ENCODE measurements at regions not wholly inside any gene's neighbourhood (a gene's known extent, or its start where the extent isn't known, plus 50 kb on each side); places are given as distances from the start of the nearest gene placed in this dataset.
A peak's percentile ranks its signal among the peaks of the same experiment; 100 is the strongest.

DNA sequence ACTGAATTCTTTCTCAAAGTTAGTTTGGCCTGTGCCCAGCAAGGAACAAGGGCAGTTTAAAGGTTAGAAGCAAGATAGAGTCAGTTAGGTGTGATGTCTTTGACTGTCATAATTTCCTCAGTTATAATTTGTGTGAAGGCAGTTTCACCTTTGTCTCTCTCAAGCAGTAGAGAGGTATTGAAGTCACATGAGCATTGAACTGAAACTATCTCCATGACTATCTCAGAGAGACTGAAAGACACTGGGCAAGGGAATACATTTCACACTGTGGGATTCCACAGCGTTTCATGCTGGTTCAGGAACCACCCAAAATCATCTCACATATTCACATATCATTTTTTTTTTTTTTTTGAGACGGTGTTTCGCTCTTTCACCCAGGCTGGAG, 366.1 kb downstream of the PREX1 start:
- TF ChIP-seq Cebpa-rat (IDR thresholded peaks at IDR 0.05), result no peak

DNA sequence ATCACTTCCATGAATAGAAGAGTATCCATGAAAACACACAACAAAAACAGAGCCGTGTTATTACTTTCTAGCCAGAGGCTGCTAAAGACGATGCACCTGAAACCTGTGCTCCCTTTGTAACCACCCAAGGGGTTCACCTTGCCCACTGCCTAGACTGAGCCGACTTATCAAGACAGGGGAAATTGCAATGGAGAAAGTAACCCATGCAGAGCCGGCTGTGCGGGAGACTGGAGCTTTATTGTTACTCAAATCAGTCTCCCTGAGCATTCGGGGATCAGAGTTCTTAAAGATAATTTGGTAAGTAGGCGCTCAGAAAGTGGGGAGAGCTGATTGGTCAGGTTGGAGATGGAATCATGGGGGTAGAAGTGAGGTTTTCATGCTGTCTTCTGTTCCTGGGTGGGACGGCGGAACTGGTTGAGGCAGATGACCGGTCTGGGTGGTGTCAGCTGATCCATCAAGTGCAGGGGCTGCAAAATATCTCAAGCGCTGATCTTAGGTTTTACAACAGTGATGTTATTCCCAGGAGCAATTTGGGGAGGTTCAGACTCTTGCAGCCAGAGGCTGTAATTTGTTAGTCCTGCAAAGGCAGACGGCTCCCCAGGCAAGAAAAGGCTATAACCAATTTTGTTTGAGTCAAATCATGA, 366.6 kb downstream of the PREX1 start:
- H4K20me1 ChIP-seq, result no peaks in the 10 kb centered on the region
- H3K36me3 ChIP-seq, result no peaks in the 10 kb centered on the region
- H3K4me1 ChIP-seq, result peaks cover 0 to 29% (median 25%) of the 10 kb centered on the region in 10 experiments; a peak in 18 of 20 replicates
- H3K27ac ChIP-seq, result no peak overlapping the region
- H3K4me2 ChIP-seq, result no peak overlapping the region
- H3K4me3 ChIP-seq, result no peak overlapping the region
- TF ChIP-seq Cebpa-rat (IDR thresholded peaks at IDR 0.05), result no peak
- H3K9me3 ChIP-seq (replicated peaks in 1 of 11), result no peaks in the 10 kb centered on the region; a peak in 1 of 22 replicates
- H3K9ac ChIP-seq, result no peak overlapping the region
- peaks cover 0 to 2% (median 0%) of the 10 kb centered on the region in 11 experiments; a peak in 2 of 22 replicates for H3K27me3 ChIP-seq

More for the DNA sequence above, 366.1 kb downstream of the PREX1 start:
- Histone ChIP-seq H3K27ac (no peak overlapping the region), H3K4me2 (no peak overlapping the region), H3K27me3 (no peaks in the 10 kb centered on the region), H3K9ac (no peak overlapping the region), H4K20me1 (no peaks in the 10 kb centered on the region), H3K36me3 (no peaks in the 10 kb centered on the region), H3K9me3 (replicated peaks in 1 of 11) (no peaks in the 10 kb centered on the region; a peak in 1 of 22 replicates), H3K4me3 (no peak overlapping the region), H3K4me1 (peaks cover 0 to 24% (median 20%) of the 10 kb centered on the region in 10 experiments; a peak in 17 of 20 replicates)

GRCh38 chr20:48460681-48461080, 367.1 kb downstream of the PREX1 start:
- peaks cover 0 to 7% (median 0%) of the 10 kb centered on the region in 11 experiments; a peak in 4 of 22 replicates for H3K27me3 ChIP-seq
- TF ChIP-seq Cebpa-rat (IDR thresholded peaks at IDR 0.05), result no peak
- no peaks in the 10 kb centered on the region for H3K9me3 ChIP-seq (replicated peaks in 1 of 11)
- H3K4me3 ChIP-seq, result no peak overlapping the region
- no peak overlapping the region for H3K27ac ChIP-seq
- H3K4me2 ChIP-seq, result no peak overlapping the region
- H3K9ac ChIP-seq, result no peak overlapping the region
- no peaks in the 10 kb centered on the region for H4K20me1 ChIP-seq
- peaks cover 0 to 34% (median 31%) of the 10 kb centered on the region in 10 experiments; a peak in 19 of 20 replicates for H3K4me1 ChIP-seq
- no peaks in the 10 kb centered on the region for H3K36me3 ChIP-seq

- no peak overlapping the region for H3K4me3 ChIP-seq
- H3K4me2 ChIP-seq, result peak overlapping the region in 2 of 11 experiments; percentile 38 to 46; a peak in 2 of 22 replicates
- peaks cover 0 to 15% (median 0%) of the 10 kb centered on the region in 11 experiments; a peak in 4 of 22 replicates for H3K27me3 ChIP-seq
- H3K36me3 ChIP-seq, result no peaks in the 10 kb centered on the region
- H4K20me1 ChIP-seq, result no peaks in the 10 kb centered on the region; a peak in 1 of 22 replicates
- no peak overlapping the region for H3K27ac ChIP-seq
- H3K9me3 ChIP-seq (replicated peaks in 1 of 11), result no peaks in the 10 kb centered on the region
- peaks cover 6 to 43% (median 39%) of the 10 kb centered on the region in 10 experiments; a peak in 19 of 20 replicates for H3K4me1 ChIP-seq
- no peak for TF ChIP-seq Cebpa-rat (IDR thresholded peaks at IDR 0.05)
- no peak overlapping the region for H3K9ac ChIP-seq
These were observed 367.9 kb downstream of the PREX1 start for GRCh38 chr20:48459722-48460395.

GRCh38 chr20:48458601-48459385, 369.0 kb downstream of the PREX1 start:
- no peak for TF ChIP-seq Cebpa-rat (IDR thresholded peaks at IDR 0.05)
- no peaks in the 10 kb centered on the region for H3K9me3 ChIP-seq (replicated peaks in 1 of 11)
- H3K36me3 ChIP-seq, result no peaks in the 10 kb centered on the region

DNA sequence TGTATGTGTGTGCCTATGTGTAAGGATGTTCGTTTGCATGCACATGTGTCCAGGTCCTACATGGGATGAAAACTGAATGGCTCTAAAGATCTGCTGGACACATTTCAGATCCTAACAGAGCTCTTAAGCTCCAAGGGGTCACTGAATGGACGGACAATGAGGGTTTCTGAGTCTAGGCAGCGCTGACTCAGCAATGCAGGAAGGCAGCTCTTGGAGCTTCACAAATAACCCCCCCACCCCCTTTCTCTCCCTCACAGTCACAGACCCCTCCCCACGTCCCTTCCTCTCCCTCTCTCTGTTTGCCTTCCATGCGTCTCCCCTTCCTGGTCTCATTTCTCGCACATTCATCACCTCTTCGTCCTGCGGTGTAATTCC, 369.8 kb downstream of the PREX1 start:
- Histone ChIP-seq H3K27me3 (peaks cover 0 to 25% (median 0%) of the 10 kb centered on the region in 11 experiments; a peak in 4 of 22 replicates), H3K4me3 (no peak overlapping the region), H3K27ac (no peak overlapping the region), H4K20me1 (no peaks in the 10 kb centered on the region; a peak in 1 of 22 replicates), H3K9me3 (replicated peaks in 1 of 11) (no peaks in the 10 kb centered on the region), H3K36me3 (no peaks in the 10 kb centered on the region), H3K4me2 (no peak overlapping the region), H3K4me1 (peaks cover 18 to 61% (median 58%) of the 10 kb centered on the region in 10 experiments; a peak in 19 of 20 replicates), H3K9ac (no peak overlapping the region)
- no peak for TF ChIP-seq Cebpa-rat (IDR thresholded peaks at IDR 0.05)

More at GRCh38 chr20:48458601-48459385, 369.0 kb downstream of the PREX1 start:
- Histone ChIP-seq H3K9ac (no peak overlapping the region), H3K27ac (no peak overlapping the region), H3K4me3 (no peak overlapping the region), H3K27me3 (peaks cover 0 to 25% (median 0%) of the 10 kb centered on the region in 11 experiments; a peak in 4 of 22 replicates), H3K4me1 (peaks cover 14 to 53% (median 49%) of the 10 kb centered on the region in 10 experiments; a peak in 19 of 20 replicates), H3K4me2 (peak overlapping the region in 8 of 11 experiments; percentile 24 to 54 (median 40); a peak in 14 of 22 replicates), H4K20me1 (no peaks in the 10 kb centered on the region; a peak in 1 of 22 replicates)

DNA sequence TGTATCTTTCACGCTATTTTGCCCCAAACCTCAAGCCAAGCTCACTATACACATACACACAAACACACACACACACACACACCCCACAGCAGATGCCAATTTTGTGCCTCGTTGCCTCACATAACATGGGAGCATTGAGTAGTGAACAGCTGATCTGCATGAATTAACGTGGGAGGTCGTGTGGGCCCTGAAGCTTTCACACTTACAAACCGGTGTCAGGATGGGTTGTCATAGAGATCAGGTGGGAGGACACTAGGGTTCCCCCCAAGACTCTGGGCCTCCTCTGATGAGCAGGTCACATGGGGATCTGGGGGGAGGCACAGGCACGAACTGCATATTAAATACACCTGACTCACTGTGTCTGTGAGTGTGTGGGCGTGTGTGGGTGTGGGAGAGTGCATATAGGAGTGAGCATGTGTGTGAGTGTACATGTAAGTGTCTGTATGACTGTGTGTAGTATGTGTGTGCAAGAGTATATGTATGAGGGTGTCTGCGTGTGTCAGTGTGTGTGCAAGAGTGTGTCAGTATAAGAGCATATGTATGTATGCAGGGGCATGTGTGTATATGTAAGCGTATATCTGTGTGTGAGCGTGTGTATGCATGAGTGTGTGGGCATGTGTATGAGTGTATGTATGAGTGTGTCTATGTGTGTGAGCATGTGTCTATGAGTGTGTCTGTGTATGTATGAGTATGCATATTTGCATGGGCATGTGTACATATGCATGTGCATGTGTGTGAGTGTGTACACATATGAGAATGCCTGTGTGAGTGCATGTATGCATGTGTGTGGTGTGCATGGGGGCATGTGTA, 370.4 kb downstream of the PREX1 start:
- Histone ChIP-seq H3K9ac (no peak overlapping the region), H3K27ac (no peak overlapping the region), H3K36me3 (no peaks in the 10 kb centered on the region), H3K4me2 (peak overlapping the region in 10 of 11 experiments; percentile 13 to 98 (median 88); a peak in 17 of 22 replicates), H3K4me1 (peaks cover 18 to 67% (median 60%) of the 10 kb centered on the region in 10 experiments; a peak in 19 of 20 replicates), H3K4me3 (no peak overlapping the region), H3K9me3 (replicated peaks in 1 of 11) (peaks cover 0 to 4% (median 1%) of the 10 kb centered on the region in 11 experiments; a peak in 7 of 22 replicates), H3K27me3 (peaks cover 0 to 25% (median 0%) of the 10 kb centered on the region in 11 experiments; a peak in 4 of 22 replicates), H4K20me1 (no peaks in the 10 kb centered on the region; a peak in 1 of 22 replicates)
- no peak for TF ChIP-seq Cebpa-rat (IDR thresholded peaks at IDR 0.05)

Measured in BLaER1 treated with 17β-estradiol and CSF1 and Interleukin-3, amounts not matched to agents 10 nM and 100 nM (cell line).